Stimulated activated CD8-positive, alpha-beta memory T cell treated with anti-CD3 and anti-CD28 coated beads, Interleukin-2, amount 100 ng/mL, for 48 hours (primary cell): ENCODE measurements at regions not wholly inside any gene's neighbourhood (a gene's known extent, or its start where the extent isn't known, plus 50 kb on each side); places are given as distances from the start of the nearest gene placed in this dataset.

Experiments
- DNase-seq, 2 donors: peaks; one replicate each; pipeline ENCODE4 v3.0.0-alpha.2; 2020; ENCODE audit warnings: low read depth in 2 of 2

DNA sequence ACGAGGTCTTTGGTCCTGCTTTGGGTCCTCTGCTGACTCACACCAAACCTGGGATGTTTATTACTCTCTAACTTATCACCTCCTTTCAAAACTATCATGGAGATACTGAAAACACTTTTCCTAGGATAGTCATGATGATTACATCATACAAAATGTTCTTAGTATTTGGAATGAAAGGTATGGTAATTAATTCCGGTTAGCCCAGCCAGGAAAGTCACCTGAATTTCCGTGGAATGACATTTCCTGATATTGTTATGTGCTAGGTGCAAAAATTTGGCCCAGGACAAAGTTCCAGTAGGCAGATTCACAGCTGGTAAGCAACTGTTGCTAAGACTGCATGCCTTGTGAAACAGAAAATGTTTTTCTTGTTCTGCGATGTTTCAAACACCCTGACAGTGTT is 203.4 kb downstream of the ZNF648 start:
- DNase-seq = no peak
